Urinary bladder (tissue), 3 donors: ENCODE measurements at regions not wholly inside any gene's neighbourhood (a gene's known extent, or its start where the extent isn't known, plus 50 kb on each side); places are given as distances from the start of the nearest gene placed in this dataset.
"Not testable (repeated sequence)": the region's sequence is repeated elsewhere in the genome, so short reads cannot be mapped to it uniquely, and the experiment has no call there.

Experiments
- DNase-seq: peaks from one replicate; pipeline ENCODE4 v3.0.0-alpha.2; 2015; ENCODE audit errors: extremely low spot score
- H3K27ac ChIP-seq: one replicate; pipeline ENCODE4 v1.5.1; 2013; ENCODE audit warnings: low read depth, mild to moderate bottlenecking, moderate library complexity
- H3K36me3 ChIP-seq: one replicate; pipeline ENCODE4 v1.6.1; 2013; ENCODE audit warnings: mild to moderate bottlenecking, moderate library complexity; ENCODE audit not compliant: insufficient read depth
- H3K4me1 ChIP-seq: one replicate; pipeline ENCODE4 v1.6.1; 2013; ENCODE audit warnings: mild to moderate bottlenecking, moderate library complexity; ENCODE audit not compliant: insufficient read depth
- H3K4me3 ChIP-seq: one replicate; pipeline ENCODE4 v1.5.1; 2013; ENCODE audit warnings: low read depth, low read length
- WGBS: extraction: QIAGEN DNeasy Blood & Tissue Kit; methylation state at CpG from one replicate; pipeline ENCODE4 v1.1.7; 2013; 5-methylcytosine and 5-hydroxymethylcytosine counted together
- donor health status: healthy with polysubstance abuse.
- donor health status: healthy.

- Histone ChIP-seq H3K4me1 (no peaks in the 10 kb centered on the region), H3K4me3 (no peak overlapping the region), H3K27ac (no peak overlapping the region), H3K36me3 (no peaks in the 10 kb centered on the region)
- DNase-seq: no peak
- 93% methylated on average over 10 of the region's 10 CpGs for WGBS
Measured at GRCh38 chr1:14168326-14169063, 430.0 kb upstream of the KAZN start.

- no peak overlapping the region for H3K4me3 ChIP-seq
- H3K27ac ChIP-seq: no peak overlapping the region
- DNase-seq: no peak
- no peaks in the 10 kb centered on the region for H3K4me1 ChIP-seq
- H3K36me3 ChIP-seq: no peaks in the 10 kb centered on the region
- 89% methylated on average over 5 of the region's 5 CpGs for WGBS
Measured at GRCh38 chr1:14173598-14173997, 424.9 kb upstream of the KAZN start.

GRCh38 chr1:14177866-14178265 is 420.6 kb upstream of the KAZN start:
- not testable (repeated sequence) for H3K4me1 ChIP-seq, DNase-seq, H3K4me3 ChIP-seq, H3K36me3 ChIP-seq, H3K27ac ChIP-seq
- WGBS: 75% methylated on average over 5 of the region's 5 CpGs

- H3K4me1 ChIP-seq: no peaks in the 10 kb centered on the region
- no peak overlapping the region for H3K4me3 ChIP-seq
- 76% methylated on average over 4 of the region's 4 CpGs for WGBS
- no peak overlapping the region for H3K27ac ChIP-seq
- DNase-seq: no peak
- no peaks in the 10 kb centered on the region for H3K36me3 ChIP-seq
Measured at GRCh38 chr1:14180738-14181137, 417.7 kb upstream of the KAZN start.

GRCh38 chr1:14181191-14181795 is 417.2 kb upstream of the KAZN start:
- no peaks in the 10 kb centered on the region for H3K36me3 ChIP-seq
- WGBS: 68% methylated on average over 9 of the region's 9 CpGs
- H3K27ac ChIP-seq: no peak overlapping the region
- H3K4me3 ChIP-seq: no peak overlapping the region
- no peaks in the 10 kb centered on the region for H3K4me1 ChIP-seq
- no peak for DNase-seq

GRCh38 chr1:14182856-14183255 is 415.6 kb upstream of the KAZN start:
- Histone ChIP-seq H3K4me1 (no peaks in the 10 kb centered on the region), H3K27ac (no peak overlapping the region), H3K4me3 (no peak overlapping the region), H3K36me3 (no peaks in the 10 kb centered on the region)
- DNase-seq: no peak
- 89% methylated on average over 5 of the region's 5 CpGs for WGBS

- WGBS: 91% methylated on average over 11 of the region's 11 CpGs
- no peaks in the 10 kb centered on the region for H3K36me3 ChIP-seq
- DNase-seq: no peak
Measured at GRCh38 chr1:14183329-14183728, 415.2 kb upstream of the KAZN start.

GRCh38 chr1:14184454-14184853 is 414.0 kb upstream of the KAZN start:
- H3K27ac ChIP-seq: no peak overlapping the region
- H3K4me1 ChIP-seq: no peaks in the 10 kb centered on the region
- 61% methylated on average over 6 of the region's 6 CpGs for WGBS
- DNase-seq: no peak
- H3K36me3 ChIP-seq: no peaks in the 10 kb centered on the region
- H3K4me3 ChIP-seq: no peak overlapping the region

More at GRCh38 chr1:14183329-14183728, 415.2 kb upstream of the KAZN start:
- Histone ChIP-seq H3K4me1 (no peaks in the 10 kb centered on the region), H3K27ac (no peak overlapping the region), H3K4me3 (no peak overlapping the region)

DNA sequence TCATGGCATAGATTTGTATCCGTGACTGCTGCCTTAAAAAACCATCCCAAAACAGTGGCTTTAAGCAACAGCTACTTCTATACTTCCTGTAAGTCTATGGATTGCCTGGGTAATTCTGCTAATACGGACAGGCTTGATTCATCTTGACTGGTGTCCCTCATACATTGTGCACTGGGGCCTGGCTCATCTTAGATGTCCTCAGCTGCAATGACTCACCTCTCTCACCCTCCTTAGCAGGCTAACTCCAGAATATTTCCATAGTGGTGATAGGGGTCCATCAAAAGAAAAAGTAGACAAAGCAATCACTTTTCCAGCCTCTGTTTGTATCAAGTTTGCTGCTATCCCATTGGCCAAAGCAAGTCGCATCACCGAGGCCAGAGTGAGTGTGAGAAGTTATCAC is 409.1 kb upstream of the KAZN start:
- H3K4me3 ChIP-seq: no peak overlapping the region
- H3K27ac ChIP-seq: no peak overlapping the region
- 89% methylated on average over 4 of the region's 4 CpGs for WGBS
- DNase-seq: no peak
- no peaks in the 10 kb centered on the region for H3K36me3 ChIP-seq
- H3K4me1 ChIP-seq: no peaks in the 10 kb centered on the region

- no peak overlapping the region for H3K27ac ChIP-seq
- no peaks in the 10 kb centered on the region for H3K4me1 ChIP-seq
- no peak overlapping the region for H3K4me3 ChIP-seq
- 77% methylated on average over 3 of the region's 3 CpGs for WGBS
- DNase-seq: peak; percentile 32
- no peaks in the 10 kb centered on the region for H3K36me3 ChIP-seq
Measured at GRCh38 chr1:14190508-14190907, 408.0 kb upstream of the KAZN start.

DNA sequence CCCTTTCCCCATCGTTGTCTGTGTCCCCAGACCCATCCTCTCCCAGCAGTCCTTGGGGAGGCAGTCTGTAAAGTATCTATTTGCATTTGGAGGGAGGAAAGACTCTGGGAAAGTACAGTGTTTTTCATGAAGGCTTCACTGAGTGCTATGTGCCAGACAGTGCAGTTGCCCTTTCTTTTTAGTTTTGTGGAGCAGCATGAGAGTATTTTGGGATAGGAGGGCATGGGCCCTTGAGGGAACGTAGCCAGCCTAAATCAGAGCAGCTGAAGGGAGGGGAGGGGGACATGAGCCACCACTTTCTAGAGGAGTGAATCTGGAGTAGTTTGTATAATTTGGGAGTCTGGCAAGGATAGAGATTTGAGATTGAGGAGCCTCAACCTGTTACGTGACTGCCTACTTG is 404.0 kb upstream of the KAZN start:
- no peak for DNase-seq
- WGBS: 83% methylated on average over 3 of the region's 3 CpGs

DNA sequence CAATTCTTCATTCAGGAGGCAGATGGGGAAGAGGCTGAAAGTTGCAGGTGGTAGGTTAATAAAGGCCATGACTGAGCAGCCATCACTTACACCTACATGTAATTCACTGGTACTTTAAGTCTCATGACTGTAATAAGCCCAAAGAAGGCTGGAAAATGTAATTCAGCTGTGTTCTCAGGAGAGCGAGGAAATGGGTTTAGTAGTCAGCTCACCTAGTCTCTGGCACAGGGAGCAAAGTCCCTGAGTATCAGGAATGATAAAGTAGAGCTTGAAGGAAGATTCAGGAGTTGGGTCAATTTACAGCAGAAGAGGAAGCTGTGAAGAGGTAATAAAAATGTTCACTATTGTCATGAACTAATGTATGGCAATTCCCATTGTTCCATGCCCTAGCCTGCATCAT is 393.4 kb upstream of the KAZN start:
- H3K4me1 ChIP-seq: no peaks in the 10 kb centered on the region
- 87% methylated on average over 1 of the region's 1 CpG for WGBS
- DNase-seq: no peak
- H3K27ac ChIP-seq: no peak overlapping the region
- H3K36me3 ChIP-seq: no peaks in the 10 kb centered on the region
- no peak overlapping the region for H3K4me3 ChIP-seq

More for the DNA sequence above, 404.0 kb upstream of the KAZN start:
- H3K4me3 ChIP-seq: no peak overlapping the region
- no peak overlapping the region for H3K27ac ChIP-seq
- no peaks in the 10 kb centered on the region for H3K36me3 ChIP-seq
- no peaks in the 10 kb centered on the region for H3K4me1 ChIP-seq

DNA sequence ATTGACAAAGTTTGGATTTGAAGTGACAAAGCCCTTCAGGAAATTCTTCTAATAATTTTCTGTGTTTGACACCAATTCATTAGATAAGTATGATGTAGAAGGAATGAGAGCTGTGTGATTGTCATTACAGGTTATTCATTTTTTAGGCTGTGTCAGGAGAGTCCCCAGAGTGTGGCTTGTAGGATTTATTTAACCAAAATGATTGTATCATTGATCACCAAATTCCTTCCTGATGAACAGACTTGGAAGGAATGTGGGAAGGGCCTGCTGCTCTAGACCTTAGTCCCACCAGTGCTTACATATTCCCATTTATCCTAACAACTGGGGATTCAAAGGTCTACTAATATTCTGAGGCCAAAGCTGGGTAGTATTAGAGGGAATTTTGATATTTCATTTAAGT is 383.3 kb upstream of the KAZN start:
- Histone ChIP-seq H3K27ac (no peak overlapping the region), H3K4me1 (no peaks in the 10 kb centered on the region), H3K4me3 (no peak overlapping the region), H3K36me3 (no peaks in the 10 kb centered on the region)
- DNase-seq: no peak

- WGBS: 46% methylated on average over 1 of the region's 1 CpG
- no peaks in the 10 kb centered on the region for H3K4me1 ChIP-seq
Measured at GRCh38 chr1:14217384-14217783, 381.1 kb upstream of the KAZN start.

More at GRCh38 chr1:14217384-14217783, 381.1 kb upstream of the KAZN start:
- DNase-seq: no peak
- no peaks in the 10 kb centered on the region for H3K36me3 ChIP-seq
- no peak overlapping the region for H3K4me3 ChIP-seq
- no peak overlapping the region for H3K27ac ChIP-seq
